A673 (cell line): ENCODE measurements at regions not wholly inside any gene's neighbourhood (a gene's known extent, or its start where the extent isn't known, plus 50 kb on each side); places are given as distances from the start of the nearest gene placed in this dataset.

ENCODE experiments used
- EZH2 ChIP-seq: fragments of 200-600 bp; sonication (generic); IDR thresholded peaks from 2 replicates; pipeline ENCODE4 v1.6.1; 2017; ENCODE audit warnings: borderline replicate concordance, low read depth, mild to moderate bottlenecking, mixed read lengths, antibody characterized with exemption, low read length; ENCODE audit not compliant: poor library complexity, severe bottlenecking
- TF ChIP-seq, protein P1 (sequence below): fragments of 300-800, 200-600 bp; sonication (generic); conservative IDR thresholded peaks from 2 replicates; pipeline ENCODE4 v1.5.1; 2017; ENCODE audit warnings: low read depth, mild to moderate bottlenecking, antibody characterized with exemption, low read length, moderate library complexity, mixed read lengths

DNA sequence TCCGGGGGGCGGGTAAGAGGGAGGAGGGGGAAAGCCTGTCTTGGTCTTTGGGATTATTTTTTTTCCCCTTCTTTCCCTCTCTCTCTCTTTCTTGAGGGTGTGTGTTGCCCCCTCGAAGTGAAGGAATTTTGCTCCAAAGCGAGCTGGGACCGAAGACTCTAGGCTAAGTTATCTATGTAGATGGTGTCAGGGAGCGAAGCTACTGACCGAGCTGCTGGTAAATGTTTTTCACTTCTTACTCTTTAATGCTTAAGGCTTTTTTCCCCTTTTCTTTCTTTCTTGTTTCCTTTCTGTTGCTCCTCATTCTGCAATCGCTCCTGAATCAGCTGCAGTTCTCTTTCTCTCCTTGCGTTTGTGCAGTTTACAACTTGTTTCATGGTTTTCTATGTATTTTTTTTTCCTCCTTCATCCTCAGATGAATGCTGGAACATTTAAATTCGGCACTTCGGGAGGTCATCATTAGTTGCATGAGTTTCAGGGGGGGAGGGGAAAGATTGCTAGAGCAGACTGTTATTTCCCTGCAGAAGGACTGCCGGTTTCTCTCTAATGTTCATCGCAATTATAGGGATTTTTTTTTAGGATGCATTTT, 1312.0 kb upstream of the WWC1 start:
- TF ChIP-seq, protein P1, sequence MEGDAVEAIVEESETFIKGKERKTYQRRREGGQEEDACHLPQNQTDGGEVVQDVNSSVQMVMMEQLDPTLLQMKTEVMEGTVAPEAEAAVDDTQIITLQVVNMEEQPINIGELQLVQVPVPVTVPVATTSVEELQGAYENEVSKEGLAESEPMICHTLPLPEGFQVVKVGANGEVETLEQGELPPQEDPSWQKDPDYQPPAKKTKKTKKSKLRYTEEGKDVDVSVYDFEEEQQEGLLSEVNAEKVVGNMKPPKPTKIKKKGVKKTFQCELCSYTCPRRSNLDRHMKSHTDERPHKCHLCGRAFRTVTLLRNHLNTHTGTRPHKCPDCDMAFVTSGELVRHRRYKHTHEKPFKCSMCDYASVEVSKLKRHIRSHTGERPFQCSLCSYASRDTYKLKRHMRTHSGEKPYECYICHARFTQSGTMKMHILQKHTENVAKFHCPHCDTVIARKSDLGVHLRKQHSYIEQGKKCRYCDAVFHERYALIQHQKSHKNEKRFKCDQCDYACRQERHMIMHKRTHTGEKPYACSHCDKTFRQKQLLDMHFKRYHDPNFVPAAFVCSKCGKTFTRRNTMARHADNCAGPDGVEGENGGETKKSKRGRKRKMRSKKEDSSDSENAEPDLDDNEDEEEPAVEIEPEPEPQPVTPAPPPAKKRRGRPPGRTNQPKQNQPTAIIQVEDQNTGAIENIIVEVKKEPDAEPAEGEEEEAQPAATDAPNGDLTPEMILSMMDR: no peak
- no peak for TF ChIP-seq EZH2
